IPS-20b (cell line): ENCODE measurements at regions not wholly inside any gene's neighbourhood (a gene's known extent, or its start where the extent isn't known, plus 50 kb on each side); places are given as distances from the start of the nearest gene placed in this dataset.
"Not testable (repeated sequence)": the region's sequence is repeated elsewhere in the genome, so short reads cannot be mapped to it uniquely, and the experiment has no call there.

Experiments
- H3K27ac ChIP-seq: one replicate; pipeline ENCODE4 v1.5.1; 2013; ENCODE audit warnings: low read length
- H3K27me3 ChIP-seq: 2 replicates; pipeline ENCODE4 v1.6.1; 2013; ENCODE audit warnings: mild to moderate bottlenecking, low read length, inconsistent platforms; ENCODE audit not compliant: insufficient read depth
- H3K36me3 ChIP-seq: 2 replicates; pipeline ENCODE4 v1.6.1; 2013; ENCODE audit warnings: low read depth, mild to moderate bottlenecking, inconsistent platforms, low read length, moderate library complexity; ENCODE audit not compliant: insufficient read depth
- H3K4me1 ChIP-seq: 2 replicates; pipeline ENCODE4 v1.6.1; 2013; ENCODE audit warnings: mild to moderate bottlenecking, control low read depth, inconsistent platforms, low read length, moderate library complexity; ENCODE audit not compliant: insufficient read depth
- H3K4me3 ChIP-seq: 2 replicates; pipeline ENCODE4 v1.5.1; 2013; ENCODE audit warnings: mild to moderate bottlenecking, low read length, inconsistent platforms
- H3K9ac ChIP-seq: 2 replicates; pipeline ENCODE4 v1.6.1; 2013; ENCODE audit warnings: low read depth, mild to moderate bottlenecking, inconsistent platforms, low read length, moderate library complexity
- H3K9me3 ChIP-seq: 2 replicates; pipeline ENCODE4 v1.6.1; 2013; ENCODE audit warnings: mild to moderate bottlenecking, low read depth, low read length, inconsistent platforms; ENCODE audit not compliant: insufficient read depth

- H3K4me1 ChIP-seq = no peaks in the 10 kb centered on the region
- H3K4me3 ChIP-seq = no peak overlapping the region
- no peak overlapping the region for H3K27ac ChIP-seq
- H3K36me3 ChIP-seq = no peaks in the 10 kb centered on the region
- H3K27me3 ChIP-seq = no peaks in the 10 kb centered on the region
- no peaks in the 10 kb centered on the region for H3K9me3 ChIP-seq
- H3K9ac ChIP-seq = no peak overlapping the region
These were observed 1156.6 kb downstream of the PLA2G4A start for GRCh38 chr1:187985145-187985896.

- Histone ChIP-seq H3K36me3 (no peaks in the 10 kb centered on the region), H3K4me3 (no peak overlapping the region), H3K9me3 (no peaks in the 10 kb centered on the region), H3K27me3 (no peaks in the 10 kb centered on the region), H3K9ac (no peak overlapping the region), H3K27ac (no peak overlapping the region), H3K4me1 (no peaks in the 10 kb centered on the region)
These were observed 1157.3 kb downstream of the PLA2G4A start for GRCh38 chr1:187985897-187986654.

- no peaks in the 10 kb centered on the region for H3K27me3 ChIP-seq
- no peaks in the 10 kb centered on the region for H3K36me3 ChIP-seq
- no peaks in the 10 kb centered on the region for H3K9me3 ChIP-seq
- no peak overlapping the region for H3K27ac ChIP-seq
- H3K9ac ChIP-seq = no peak overlapping the region
- H3K4me1 ChIP-seq = peaks cover 2% of the 10 kb centered on the region; the same call in 1 of the 2 replicates
- H3K4me3 ChIP-seq = no peak overlapping the region
These were observed 1158.6 kb downstream of the PLA2G4A start for GRCh38 chr1:187987236-187987776.

- Histone ChIP-seq H3K9me3 (no peaks in the 10 kb centered on the region), H3K36me3 (no peaks in the 10 kb centered on the region), H3K9ac (no peak overlapping the region), H3K27me3 (no peaks in the 10 kb centered on the region), H3K4me3 (no peak overlapping the region), H3K27ac (no peak overlapping the region), H3K4me1 (peaks cover 6% of the 10 kb centered on the region; the same call in 1 of the 2 replicates)
These were observed 1163.2 kb downstream of the PLA2G4A start for GRCh38 chr1:187991944-187992343.

- H3K27ac ChIP-seq = no peak overlapping the region
- no peaks in the 10 kb centered on the region for H3K9me3 ChIP-seq
- no peaks in the 10 kb centered on the region for H3K36me3 ChIP-seq
- H3K9ac ChIP-seq = no peak overlapping the region
- H3K4me1 ChIP-seq = peaks cover 6% of the 10 kb centered on the region; the same call in 1 of the 2 replicates
- no peak overlapping the region for H3K4me3 ChIP-seq
- no peaks in the 10 kb centered on the region for H3K27me3 ChIP-seq
These were observed 1168.0 kb downstream of the PLA2G4A start for GRCh38 chr1:187996780-187997179.

- Histone ChIP-seq H3K36me3 (no peaks in the 10 kb centered on the region), H3K27ac (no peak overlapping the region), H3K9me3 (no peaks in the 10 kb centered on the region), H3K4me1 (no peaks in the 10 kb centered on the region), H3K27me3 (no peaks in the 10 kb centered on the region), H3K4me3 (no peak overlapping the region), H3K9ac (no peak overlapping the region)
These were observed 1171.2 kb downstream of the PLA2G4A start for GRCh38 chr1:187999973-188000372.

GRCh38 chr1:188003687-188004086 is 1174.9 kb downstream of the PLA2G4A start:
- not testable (repeated sequence) for H3K27me3 ChIP-seq, H3K9me3 ChIP-seq, H3K9ac ChIP-seq, H3K27ac ChIP-seq, H3K4me1 ChIP-seq, H3K4me3 ChIP-seq, H3K36me3 ChIP-seq

- Histone ChIP-seq H3K9me3 (no peaks in the 10 kb centered on the region), H3K27ac (no peak overlapping the region), H3K4me1 (no peaks in the 10 kb centered on the region), H3K4me3 (no peak overlapping the region), H3K27me3 (no peaks in the 10 kb centered on the region), H3K36me3 (no peaks in the 10 kb centered on the region), H3K9ac (no peak overlapping the region)
These were observed 1176.1 kb downstream of the PLA2G4A start for GRCh38 chr1:188004849-188005248.

- H3K9ac ChIP-seq = no peak overlapping the region
- H3K36me3 ChIP-seq = no peaks in the 10 kb centered on the region
- no peaks in the 10 kb centered on the region for H3K4me1 ChIP-seq
- no peak overlapping the region for H3K27ac ChIP-seq
- no peaks in the 10 kb centered on the region for H3K9me3 ChIP-seq
- H3K4me3 ChIP-seq = no peak overlapping the region
- H3K27me3 ChIP-seq = no peaks in the 10 kb centered on the region
These were observed 1177.6 kb downstream of the PLA2G4A start for GRCh38 chr1:188006354-188006753.

- not testable (repeated sequence) for H3K27me3 ChIP-seq, H3K4me1 ChIP-seq, H3K27ac ChIP-seq, H3K4me3 ChIP-seq, H3K9me3 ChIP-seq, H3K36me3 ChIP-seq, H3K9ac ChIP-seq
These were observed 1184.6 kb downstream of the PLA2G4A start for GRCh38 chr1:188013222-188013849.

- no peak overlapping the region for H3K9ac ChIP-seq
- H3K36me3 ChIP-seq = no peaks in the 10 kb centered on the region
- H3K9me3 ChIP-seq = no peaks in the 10 kb centered on the region
- no peaks in the 10 kb centered on the region for H3K27me3 ChIP-seq
- H3K4me1 ChIP-seq = no peaks in the 10 kb centered on the region
- H3K27ac ChIP-seq = no peak overlapping the region
- no peak overlapping the region for H3K4me3 ChIP-seq
These were observed 1189.2 kb downstream of the PLA2G4A start for GRCh38 chr1:188017921-188018320.
